Lower leg skin (tissue), 4 donors: ENCODE measurements at regions not wholly inside any gene's neighbourhood (a gene's known extent, or its start where the extent isn't known, plus 50 kb on each side); places are given as distances from the start of the nearest gene placed in this dataset.

ENCODE experiments used
- DNase-seq, 2 donors: peaks; one replicate each; pipeline ENCODE4 v3.0.0-alpha.2; 2019; ENCODE audit warnings: low spot score in 2 of 2
- H3K4me3 ChIP-seq: fragments of 200-600 bp; sonication (generic); 2 replicates; pipeline ENCODE4 v1.5.1; 2017; ENCODE audit warnings: mild to moderate bottlenecking, low read depth; ENCODE audit not compliant: poor library complexity, severe bottlenecking
- POLR2A ChIP-seq, 2 donors: fragments of 450-650 bp; IDR thresholded peaks; one replicate each; pipeline ENCODE4 v1.6.1; 2016 to 2017; ENCODE audit warnings: antibody characterized with exemption in 2 of 2, mild to moderate bottlenecking in 1 of 2, moderate library complexity in 1 of 2
- WGBS, 2 donors: methylation state at CpG; one replicate each; pipeline ENCODE4 v1.1.5; 2018; 5-methylcytosine and 5-hydroxymethylcytosine counted together
- intact Hi-C: fragments of 100-400 bp; cut with DNase I; formaldehyde crosslinking; loops from one replicate; pipeline ENCODE4 v1.15.0; 2023; ENCODE audit warnings: low total_unique reads
- TF ChIP-seq, protein P1 (sequence below), 3 donors: fragments of 450-650 bp; IDR thresholded peaks; one replicate each; pipeline ENCODE4 v1.5.1; 2016; ENCODE audit warnings: antibody characterized with exemption in 3 of 3, mild to moderate bottlenecking in 3 of 3, moderate library complexity in 2 of 3

DNA sequence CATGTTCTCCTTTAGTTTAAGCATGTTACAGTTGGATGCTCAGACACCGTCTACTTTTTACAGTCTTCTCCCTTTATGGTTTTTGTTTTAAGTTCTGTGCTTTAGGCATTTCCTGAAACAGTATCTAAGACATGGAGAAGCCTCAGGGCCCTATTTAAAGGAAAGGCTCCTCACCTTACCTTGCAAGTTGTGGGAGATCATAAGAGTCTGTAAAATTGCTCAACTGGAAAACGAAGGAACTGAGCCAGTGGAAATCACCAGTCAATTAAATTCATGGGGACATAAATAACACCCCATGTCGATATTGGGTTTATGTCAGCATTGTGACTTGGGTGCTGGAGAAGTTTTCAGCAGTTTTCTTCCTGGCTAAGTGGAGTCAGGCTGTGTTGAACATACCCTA lies 239.2 kb downstream of the KIF4B start:
- TF ChIP-seq, protein P1, sequence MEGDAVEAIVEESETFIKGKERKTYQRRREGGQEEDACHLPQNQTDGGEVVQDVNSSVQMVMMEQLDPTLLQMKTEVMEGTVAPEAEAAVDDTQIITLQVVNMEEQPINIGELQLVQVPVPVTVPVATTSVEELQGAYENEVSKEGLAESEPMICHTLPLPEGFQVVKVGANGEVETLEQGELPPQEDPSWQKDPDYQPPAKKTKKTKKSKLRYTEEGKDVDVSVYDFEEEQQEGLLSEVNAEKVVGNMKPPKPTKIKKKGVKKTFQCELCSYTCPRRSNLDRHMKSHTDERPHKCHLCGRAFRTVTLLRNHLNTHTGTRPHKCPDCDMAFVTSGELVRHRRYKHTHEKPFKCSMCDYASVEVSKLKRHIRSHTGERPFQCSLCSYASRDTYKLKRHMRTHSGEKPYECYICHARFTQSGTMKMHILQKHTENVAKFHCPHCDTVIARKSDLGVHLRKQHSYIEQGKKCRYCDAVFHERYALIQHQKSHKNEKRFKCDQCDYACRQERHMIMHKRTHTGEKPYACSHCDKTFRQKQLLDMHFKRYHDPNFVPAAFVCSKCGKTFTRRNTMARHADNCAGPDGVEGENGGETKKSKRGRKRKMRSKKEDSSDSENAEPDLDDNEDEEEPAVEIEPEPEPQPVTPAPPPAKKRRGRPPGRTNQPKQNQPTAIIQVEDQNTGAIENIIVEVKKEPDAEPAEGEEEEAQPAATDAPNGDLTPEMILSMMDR (IDR thresholded peaks at IDR 0.05): no peak
- no peak for TF ChIP-seq POLR2A (IDR thresholded peaks at IDR 0.05)
- intact Hi-C loops: no loop called here
- H3K4me3 ChIP-seq: no peak overlapping the region
- WGBS, 2 donors: 23 to 37% methylated on average over 3 of the region's 3 CpGs
- no peak for DNase-seq

DNA sequence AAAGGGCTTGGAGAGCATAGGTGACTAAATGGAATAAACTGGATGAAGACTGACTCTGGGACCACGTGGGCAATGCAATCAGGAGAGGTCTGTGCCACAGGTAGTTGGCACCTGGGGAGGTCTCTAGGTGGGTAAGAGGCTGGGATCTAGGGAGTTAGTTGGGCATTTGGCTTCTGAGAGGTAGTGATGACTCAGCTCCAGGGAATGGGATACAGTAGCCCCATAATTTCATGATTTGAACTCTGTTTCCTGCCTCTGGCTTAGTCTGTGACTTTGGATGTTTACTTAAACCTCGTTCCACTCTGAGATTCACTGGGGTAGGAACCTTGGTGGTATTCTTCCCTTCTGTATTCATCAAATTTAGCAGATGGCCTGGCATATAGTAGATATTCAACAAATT lies 240.8 kb downstream of the KIF4B start:
- WGBS, 2 donors: 51 to 54% methylated on average over 2 of the region's 2 CpGs
- TF ChIP-seq POLR2A (IDR thresholded peaks at IDR 0.05): no peak
- TF ChIP-seq, protein P1 (IDR thresholded peaks at IDR 0.05): no peak
- H3K4me3 ChIP-seq: no peak overlapping the region
- no peak for DNase-seq
- intact Hi-C loops: no loop called here

DNA sequence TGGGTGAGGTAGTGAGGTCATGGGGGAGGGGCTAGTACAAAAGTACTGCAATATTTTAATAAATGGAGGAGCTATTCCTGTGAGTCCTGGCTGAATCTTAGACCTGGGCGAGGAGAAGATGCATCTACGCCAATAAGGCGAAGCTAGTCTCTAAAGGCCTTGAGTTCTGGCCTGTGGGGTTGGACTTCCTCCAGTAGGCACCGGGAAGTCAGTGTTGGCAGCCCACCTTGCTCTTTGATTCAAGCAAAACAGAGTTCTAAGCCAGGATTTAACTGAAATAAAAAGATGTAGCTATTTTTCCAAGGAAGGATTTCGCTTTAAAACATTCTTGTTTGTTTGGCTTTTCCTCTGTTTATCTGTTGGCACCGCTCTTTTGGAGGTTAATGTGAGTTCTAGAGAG lies 244.6 kb downstream of the KIF4B start:
- H3K4me3 ChIP-seq: no peak overlapping the region
- intact Hi-C loops: no loop called here
- 43 to 54% methylated on average over 6 of the region's 6 CpGs for WGBS, 2 donors
- TF ChIP-seq, protein P1 (IDR thresholded peaks at IDR 0.05): no peak
- no peak for TF ChIP-seq POLR2A (IDR thresholded peaks at IDR 0.05)
- no peak for DNase-seq

DNA sequence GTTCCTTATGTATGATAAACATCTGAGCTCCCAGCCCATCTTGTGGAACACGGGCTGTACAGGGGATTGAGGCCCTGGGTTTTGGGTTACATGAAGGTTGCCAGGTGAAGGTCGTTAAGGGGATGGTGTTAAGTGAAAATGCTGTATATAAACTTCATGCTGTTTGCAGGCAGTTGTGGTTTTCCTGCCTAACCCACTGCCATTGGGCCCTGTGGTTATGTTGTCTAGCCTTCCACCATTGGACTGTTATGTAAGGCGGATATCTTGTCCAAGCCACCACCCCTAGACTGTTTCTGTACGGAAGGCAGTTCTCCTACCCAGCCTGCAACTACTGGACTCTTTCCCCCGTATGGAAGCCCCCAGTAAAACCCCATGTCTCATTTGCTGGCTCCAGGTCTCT lies 246.1 kb downstream of the KIF4B start:
- 66 to 80% methylated on average over 5 of the region's 5 CpGs for WGBS, 2 donors
- no peak for DNase-seq
- TF ChIP-seq, protein P1 (IDR thresholded peaks at IDR 0.05): no peak
- TF ChIP-seq POLR2A (IDR thresholded peaks at IDR 0.05): no peak
- no peak overlapping the region for H3K4me3 ChIP-seq
- intact Hi-C loops: no loop called here

DNA sequence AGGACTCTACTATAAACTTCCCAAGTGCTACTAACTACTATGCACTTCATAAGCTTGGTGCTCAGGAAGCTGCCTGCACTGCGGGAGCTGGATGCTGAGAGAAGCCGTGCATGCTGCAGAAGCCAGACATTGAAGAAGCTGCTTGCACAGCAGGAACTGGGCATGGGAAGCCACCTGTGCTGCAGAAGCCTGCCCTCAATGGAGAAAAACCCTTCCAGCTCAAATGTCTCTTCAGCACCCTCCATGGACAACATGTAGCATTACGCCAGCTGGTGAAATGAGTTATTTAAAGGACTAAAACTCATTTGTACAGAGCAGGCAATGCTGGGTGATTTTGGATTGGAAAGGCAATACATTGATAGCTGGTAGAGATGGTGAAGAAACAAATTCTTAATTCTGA lies 247.2 kb downstream of the KIF4B start:
- 69 to 89% methylated on average over 3 of the region's 3 CpGs for WGBS, 2 donors
- TF ChIP-seq POLR2A (IDR thresholded peaks at IDR 0.05): no peak
- TF ChIP-seq, protein P1 (IDR thresholded peaks at IDR 0.05): no peak
- no peak for DNase-seq
- intact Hi-C loops: no loop called here
- no peak overlapping the region for H3K4me3 ChIP-seq

DNA sequence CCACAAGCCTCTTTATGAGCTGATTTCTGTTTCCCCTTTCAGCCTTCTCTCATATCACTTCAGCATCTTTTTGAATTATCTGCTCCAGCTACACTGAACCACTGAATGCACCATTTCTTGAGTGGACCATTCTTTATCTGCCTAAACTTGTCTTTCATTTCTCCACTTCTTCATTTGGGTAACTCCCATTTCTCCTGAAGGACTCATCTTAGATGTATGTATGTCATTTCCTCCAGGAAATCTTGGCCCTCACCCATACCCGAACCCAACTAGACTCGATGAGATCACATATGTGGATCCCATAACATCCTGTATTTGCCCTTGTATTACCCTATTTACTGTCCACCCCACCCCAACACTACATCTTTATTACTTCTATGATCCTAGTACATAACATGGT lies 249.8 kb downstream of the KIF4B start:
- DNase-seq: no peak
- intact Hi-C loops: no loop called here
- WGBS, 2 donors: 67 to 77% methylated on average over 2 of the region's 2 CpGs
- TF ChIP-seq, protein P1 (IDR thresholded peaks at IDR 0.05): no peak
- no peak for TF ChIP-seq POLR2A (IDR thresholded peaks at IDR 0.05)
- H3K4me3 ChIP-seq: no peak overlapping the region
